ENCODE measurements at regions not wholly inside any gene's neighbourhood (a gene's known extent, or its start where the extent isn't known, plus 50 kb on each side); places are given as distances from the start of the nearest gene placed in this dataset.
"Not testable (repeated sequence)": the region's sequence is repeated elsewhere in the genome, so short reads cannot be mapped to it uniquely, and the experiment has no call there.

DNA sequence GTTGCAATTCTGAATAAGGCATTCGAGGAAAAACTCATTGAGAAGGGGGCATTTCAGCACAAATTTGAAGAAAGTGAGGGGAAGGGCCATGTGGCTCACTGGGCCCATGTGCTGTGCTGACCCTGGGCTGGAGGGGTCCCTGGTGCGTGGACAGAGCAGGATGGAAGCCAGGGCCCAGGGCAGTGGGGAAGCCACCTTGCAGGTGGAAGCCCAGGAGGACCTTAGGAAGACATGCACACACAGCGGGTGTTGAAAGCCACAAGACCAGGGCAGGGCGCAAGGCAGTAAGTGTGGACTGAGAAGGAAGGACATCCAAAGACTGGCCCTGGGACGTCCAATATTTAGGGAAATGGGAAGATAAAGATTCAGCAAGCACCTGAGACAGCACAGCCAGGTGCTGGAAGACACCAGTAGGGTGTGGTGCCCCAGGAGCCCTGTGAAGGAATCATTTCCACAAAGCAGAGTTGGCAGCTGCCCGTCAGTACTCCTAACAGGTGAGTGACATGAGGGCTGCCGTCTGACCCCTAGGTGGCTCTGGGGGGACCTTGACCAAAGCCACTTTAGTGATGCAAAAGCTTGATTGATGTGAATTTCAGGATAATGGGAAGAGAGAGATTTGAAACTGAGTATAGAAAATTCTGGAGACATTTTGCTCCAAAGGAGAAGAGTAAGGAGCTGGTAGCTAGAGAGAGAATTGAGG lies 254.4 kb upstream of the EXOC2 start:
- DNase-seq (no peak), FAIRE-seq (no peak)
- peaks cover 0 to 15% of the 10 kb centered on the region in 2 donors for H3K9me3 ChIP-seq (ENCODE audit: control insufficient read depth in 2 of 2, insufficient read depth in 1 of 2, low read depth in 1 of 2, low read length in 1 of 2)
- H3K27me3 ChIP-seq (ENCODE audit: control insufficient read depth in 3 of 3, insufficient read depth in 3 of 3, low read length in 3 of 3): peaks cover 0 to 2% (median 0%) of the 10 kb centered on the region in 3 donors
- no peak overlapping the region for H3K4me3 ChIP-seq (ENCODE audit: low read depth in 1 of 3, low read length in 3 of 3)
- WGBS, 3 donors: 72 to 82% (median 75%) methylated on average over 7 of the region's 7 CpGs
- no peaks in the 10 kb centered on the region for H3K4me1 ChIP-seq (ENCODE audit: control insufficient read depth in 3 of 3, insufficient read depth in 2 of 3, low read depth in 1 of 3, low read length in 2 of 3)
- H3K27ac ChIP-seq (ENCODE audit: low read depth in 1 of 3, low read length in 2 of 3): no peak overlapping the region
- H3K36me3 ChIP-seq (ENCODE audit: control insufficient read depth in 3 of 3, insufficient read depth in 2 of 3, low read depth in 1 of 3, low read length in 3 of 3): no peaks in the 10 kb centered on the region

- peaks cover 0 to 2% (median 0%) of the 10 kb centered on the region in 3 donors for H3K27me3 ChIP-seq (ENCODE audit: control insufficient read depth in 3 of 3, insufficient read depth in 3 of 3, low read length in 3 of 3)
- WGBS, 3 donors: 59 to 84% (median 82%) methylated on average over 3 of the region's 3 CpGs
- DNase-seq: no peak
- H3K27ac ChIP-seq (ENCODE audit: low read depth in 1 of 3, low read length in 2 of 3): no peak overlapping the region
- H3K9me3 ChIP-seq (ENCODE audit: control insufficient read depth in 2 of 2, insufficient read depth in 1 of 2, low read depth in 1 of 2, low read length in 1 of 2): peaks cover 0 to 15% of the 10 kb centered on the region in 2 donors
- no peaks in the 10 kb centered on the region for H3K36me3 ChIP-seq (ENCODE audit: control insufficient read depth in 3 of 3, insufficient read depth in 2 of 3, low read depth in 1 of 3, low read length in 3 of 3)
- H3K4me3 ChIP-seq (ENCODE audit: low read depth in 1 of 3, low read length in 3 of 3): no peak overlapping the region
- H3K4me1 ChIP-seq (ENCODE audit: control insufficient read depth in 3 of 3, insufficient read depth in 2 of 3, low read depth in 1 of 3, low read length in 2 of 3): no peaks in the 10 kb centered on the region
- FAIRE-seq: no peak
Observed at GRCh38 chr6:946546-946945, 253.6 kb upstream of the EXOC2 start.

- FAIRE-seq (no peak), DNase-seq (peak in 1 of 2 donors; percentile 4)
Observed at GRCh38 chr6:939526-940252, 246.8 kb upstream of the EXOC2 start.

DNA sequence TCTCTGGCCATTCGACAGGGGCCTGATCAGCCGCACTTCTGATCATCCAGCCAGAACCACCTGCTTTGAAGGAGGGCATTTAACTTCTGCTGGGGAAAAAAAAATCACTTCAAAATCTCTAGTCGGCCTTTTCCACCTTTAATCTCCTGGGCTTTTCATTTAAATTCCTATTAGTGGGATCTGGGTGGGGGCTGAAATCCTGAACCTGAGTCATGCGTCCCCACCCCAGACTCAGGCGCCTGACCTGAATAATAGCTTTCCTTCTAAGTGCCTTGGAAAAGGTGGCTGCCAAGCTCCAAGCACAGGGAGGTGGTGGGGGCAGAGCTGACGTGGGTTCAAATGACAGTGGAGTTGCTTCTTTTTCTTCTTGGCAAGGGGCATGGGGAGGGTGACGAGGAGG lies 246.0 kb upstream of the EXOC2 start:
- no peaks in the 10 kb centered on the region for H3K4me1 ChIP-seq (ENCODE audit: control insufficient read depth in 3 of 3, insufficient read depth in 2 of 3, low read depth in 1 of 3, low read length in 2 of 3)
- 80 to 83% (median 82%) methylated on average over 7 of the region's 7 CpGs for WGBS, 3 donors
- H3K27ac ChIP-seq (ENCODE audit: low read depth in 1 of 3, low read length in 2 of 3): no peak overlapping the region
- peaks cover 0 to 11% (median 2%) of the 10 kb centered on the region in 3 donors for H3K27me3 ChIP-seq (ENCODE audit: control insufficient read depth in 3 of 3, insufficient read depth in 3 of 3, low read length in 3 of 3)
- no peak overlapping the region for H3K4me3 ChIP-seq (ENCODE audit: low read depth in 1 of 3, low read length in 3 of 3)
- FAIRE-seq (no peak), DNase-seq (no peak)
- no peaks in the 10 kb centered on the region for H3K36me3 ChIP-seq (ENCODE audit: control insufficient read depth in 3 of 3, insufficient read depth in 2 of 3, low read depth in 1 of 3, low read length in 3 of 3)
- H3K9me3 ChIP-seq (ENCODE audit: control insufficient read depth in 2 of 2, insufficient read depth in 1 of 2, low read depth in 1 of 2, low read length in 1 of 2): peaks cover 0 to 7% of the 10 kb centered on the region in 2 donors

More at GRCh38 chr6:939526-940252, 246.8 kb upstream of the EXOC2 start:
- no peak overlapping the region for H3K27ac ChIP-seq (ENCODE audit: low read depth in 1 of 3, low read length in 2 of 3)
- H3K36me3 ChIP-seq (ENCODE audit: control insufficient read depth in 3 of 3, insufficient read depth in 2 of 3, low read depth in 1 of 3, low read length in 3 of 3): no peaks in the 10 kb centered on the region
- WGBS, 3 donors: 81 to 82% (median 82%) methylated on average over 12 of the region's 12 CpGs
- peaks cover 0 to 15% of the 10 kb centered on the region in 2 donors for H3K9me3 ChIP-seq (ENCODE audit: control insufficient read depth in 2 of 2, insufficient read depth in 1 of 2, low read depth in 1 of 2, low read length in 1 of 2)
- H3K4me1 ChIP-seq (ENCODE audit: control insufficient read depth in 3 of 3, insufficient read depth in 2 of 3, low read depth in 1 of 3, low read length in 2 of 3): no peaks in the 10 kb centered on the region
- H3K27me3 ChIP-seq (ENCODE audit: control insufficient read depth in 3 of 3, insufficient read depth in 3 of 3, low read length in 3 of 3): peaks cover 0 to 8% (median 2%) of the 10 kb centered on the region in 3 donors
- no peak overlapping the region for H3K4me3 ChIP-seq (ENCODE audit: low read depth in 1 of 3, low read length in 3 of 3)

DNA sequence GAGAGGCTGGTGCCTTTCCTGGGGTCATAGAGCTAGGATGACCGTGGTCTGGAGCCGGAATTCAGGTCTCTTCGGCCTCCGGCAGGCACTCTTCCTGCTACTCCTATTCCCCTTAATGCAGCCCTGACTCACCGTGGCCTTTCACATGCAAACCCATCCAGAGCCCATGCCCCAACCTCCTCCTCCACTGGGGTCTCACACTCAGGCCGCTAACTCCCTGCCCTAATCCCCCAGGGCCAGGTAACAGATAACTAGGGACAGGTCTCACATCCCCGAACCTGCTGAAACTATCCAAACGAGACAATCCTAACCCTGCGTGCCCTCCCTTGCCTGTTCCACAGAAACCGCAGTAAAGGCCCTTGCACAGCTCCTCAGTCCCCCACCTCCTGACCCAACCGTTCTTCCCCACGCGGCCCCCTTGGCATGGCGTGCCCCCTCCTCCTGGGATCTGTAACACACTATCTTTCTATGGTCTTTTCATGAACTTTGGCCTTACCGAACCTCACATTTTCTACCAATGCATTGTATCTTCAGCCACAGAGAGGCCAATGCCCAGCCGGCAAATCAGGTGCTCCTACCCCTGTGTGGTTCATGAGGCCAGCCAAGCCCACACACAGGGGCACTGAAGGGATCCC lies 245.4 kb upstream of the EXOC2 start:
- Histone ChIP-seq H3K9me3 (ENCODE audit: control insufficient read depth in 2 of 2, insufficient read depth in 1 of 2, low read depth in 1 of 2, low read length in 1 of 2) (peaks cover 0 to 6% of the 10 kb centered on the region in 2 donors), H3K36me3 (ENCODE audit: control insufficient read depth in 3 of 3, insufficient read depth in 2 of 3, low read depth in 1 of 3, low read length in 3 of 3) (no peaks in the 10 kb centered on the region), H3K27ac (ENCODE audit: low read depth in 1 of 3, low read length in 2 of 3) (no peak overlapping the region), H3K27me3 (ENCODE audit: control insufficient read depth in 3 of 3, insufficient read depth in 3 of 3, low read length in 3 of 3) (peaks cover 0 to 11% (median 2%) of the 10 kb centered on the region in 3 donors), H3K4me1 (ENCODE audit: control insufficient read depth in 3 of 3, insufficient read depth in 2 of 3, low read depth in 1 of 3, low read length in 2 of 3) (no peaks in the 10 kb centered on the region), H3K4me3 (ENCODE audit: low read depth in 1 of 3, low read length in 3 of 3) (no peak overlapping the region)
- FAIRE-seq (no peak), DNase-seq (no peak)
- 85 to 89% (median 86%) methylated on average over 16 of the region's 16 CpGs for WGBS, 3 donors

GRCh38 chr6:935582-935981 lies 242.6 kb upstream of the EXOC2 start:
- Histone ChIP-seq H3K9me3 (ENCODE audit: control insufficient read depth in 2 of 2, insufficient read depth in 1 of 2, low read depth in 1 of 2, low read length in 1 of 2) (no peaks in the 10 kb centered on the region), H3K4me1 (ENCODE audit: control insufficient read depth in 3 of 3, insufficient read depth in 2 of 3, low read depth in 1 of 3, low read length in 2 of 3) (no peaks in the 10 kb centered on the region), H3K27ac (ENCODE audit: low read depth in 1 of 3, low read length in 2 of 3) (no peak overlapping the region), H3K27me3 (ENCODE audit: control insufficient read depth in 3 of 3, insufficient read depth in 3 of 3, low read length in 3 of 3) (peaks cover 0 to 11% (median 2%) of the 10 kb centered on the region in 3 donors), H3K4me3 (ENCODE audit: low read depth in 1 of 3, low read length in 3 of 3) (no peak overlapping the region), H3K36me3 (ENCODE audit: control insufficient read depth in 3 of 3, insufficient read depth in 2 of 3, low read depth in 1 of 3, low read length in 3 of 3) (no peaks in the 10 kb centered on the region)
- FAIRE-seq (no peak), DNase-seq (no peak)
- WGBS, 3 donors: 67 to 74% (median 69%) methylated on average over 8 of the region's 8 CpGs

DNA sequence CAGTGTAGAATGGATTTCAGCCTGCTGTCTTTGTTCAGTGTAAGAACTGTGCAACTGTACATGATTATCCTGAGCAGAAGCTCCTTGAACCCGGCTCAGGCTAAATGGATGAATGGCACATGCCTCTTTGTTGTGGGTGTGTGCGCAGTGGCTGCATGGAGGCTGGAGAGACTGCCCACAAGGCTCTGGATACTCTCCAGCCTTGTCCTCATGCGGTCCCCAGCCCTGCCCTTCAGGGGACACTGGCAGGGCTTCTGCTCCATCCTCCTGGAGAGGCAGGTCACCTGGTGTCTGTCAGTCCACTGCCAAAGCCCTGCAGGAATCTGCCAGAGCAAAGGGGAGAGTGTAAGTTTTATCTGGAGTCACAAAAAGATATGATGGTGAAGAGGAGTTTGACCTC lies 241.7 kb upstream of the EXOC2 start:
- 81 to 96% (median 93%) methylated on average over 3 of the region's 3 CpGs for WGBS, 3 donors
- H3K36me3 ChIP-seq (ENCODE audit: control insufficient read depth in 3 of 3, insufficient read depth in 2 of 3, low read depth in 1 of 3, low read length in 3 of 3): no peaks in the 10 kb centered on the region
- H3K9me3 ChIP-seq (ENCODE audit: control insufficient read depth in 2 of 2, insufficient read depth in 1 of 2, low read depth in 1 of 2, low read length in 1 of 2): no peaks in the 10 kb centered on the region
- DNase-seq (no peak), FAIRE-seq (no peak)
- no peak overlapping the region for H3K27ac ChIP-seq (ENCODE audit: low read depth in 1 of 3, low read length in 2 of 3)
- H3K4me3 ChIP-seq (ENCODE audit: low read depth in 1 of 3, low read length in 3 of 3): no peak overlapping the region
- no peaks in the 10 kb centered on the region for H3K4me1 ChIP-seq (ENCODE audit: control insufficient read depth in 3 of 3, insufficient read depth in 2 of 3, low read depth in 1 of 3, low read length in 2 of 3)
- peaks cover 0 to 11% (median 2%) of the 10 kb centered on the region in 3 donors for H3K27me3 ChIP-seq (ENCODE audit: control insufficient read depth in 3 of 3, insufficient read depth in 3 of 3, low read length in 3 of 3)

DNA sequence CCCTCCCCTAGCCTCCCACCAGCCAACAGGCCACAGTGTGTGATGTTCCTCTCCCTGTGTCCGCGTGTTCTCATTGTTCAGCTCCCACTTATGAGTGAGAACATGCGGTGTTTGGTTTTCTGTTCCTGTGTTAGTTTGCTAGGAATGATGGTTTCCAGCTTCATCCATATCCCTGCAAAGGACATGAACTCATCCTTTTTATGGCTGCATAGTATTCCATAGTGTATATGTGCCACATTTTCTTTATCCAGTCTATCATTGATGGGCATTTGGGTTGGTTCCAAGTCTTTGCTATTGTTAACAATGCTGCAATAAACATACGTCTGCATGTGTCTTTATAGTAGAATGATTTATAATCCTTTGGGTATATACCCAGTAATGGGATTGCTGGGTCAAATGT lies 239.0 kb upstream of the EXOC2 start:
- H3K9me3 ChIP-seq (ENCODE audit: control insufficient read depth in 2 of 2, insufficient read depth in 1 of 2, low read depth in 1 of 2, low read length in 1 of 2); FAIRE-seq; H3K27me3 ChIP-seq (ENCODE audit: control insufficient read depth in 3 of 3, insufficient read depth in 3 of 3, low read length in 3 of 3); DNase-seq; H3K36me3 ChIP-seq (ENCODE audit: control insufficient read depth in 3 of 3, insufficient read depth in 2 of 3, low read depth in 1 of 3, low read length in 3 of 3); H3K27ac ChIP-seq (ENCODE audit: low read depth in 1 of 3, low read length in 2 of 3); H3K4me3 ChIP-seq (ENCODE audit: low read depth in 1 of 3, low read length in 3 of 3); H3K4me1 ChIP-seq (ENCODE audit: control insufficient read depth in 3 of 3, insufficient read depth in 2 of 3, low read depth in 1 of 3, low read length in 2 of 3): not testable (repeated sequence)
- 79 to 83% (median 80%) methylated on average over 4 of the region's 4 CpGs for WGBS, 3 donors

Measured in small intestine (tissue), 7 donors.